ENCODE measurements at regions not wholly inside any gene's neighbourhood (a gene's known extent, or its start where the extent isn't known, plus 50 kb on each side); places are given as distances from the start of the nearest gene placed in this dataset.

- H3K27ac ChIP-seq = no peak overlapping the region
- CTCF ChIA-PET = no interaction called here
- no peak for DNase-seq (ENCODE audit: low spot score)
- POLR2A ChIA-PET (ENCODE audit: low non-redundant PET) = no interaction called here
- TF ChIP-seq, protein P1, sequence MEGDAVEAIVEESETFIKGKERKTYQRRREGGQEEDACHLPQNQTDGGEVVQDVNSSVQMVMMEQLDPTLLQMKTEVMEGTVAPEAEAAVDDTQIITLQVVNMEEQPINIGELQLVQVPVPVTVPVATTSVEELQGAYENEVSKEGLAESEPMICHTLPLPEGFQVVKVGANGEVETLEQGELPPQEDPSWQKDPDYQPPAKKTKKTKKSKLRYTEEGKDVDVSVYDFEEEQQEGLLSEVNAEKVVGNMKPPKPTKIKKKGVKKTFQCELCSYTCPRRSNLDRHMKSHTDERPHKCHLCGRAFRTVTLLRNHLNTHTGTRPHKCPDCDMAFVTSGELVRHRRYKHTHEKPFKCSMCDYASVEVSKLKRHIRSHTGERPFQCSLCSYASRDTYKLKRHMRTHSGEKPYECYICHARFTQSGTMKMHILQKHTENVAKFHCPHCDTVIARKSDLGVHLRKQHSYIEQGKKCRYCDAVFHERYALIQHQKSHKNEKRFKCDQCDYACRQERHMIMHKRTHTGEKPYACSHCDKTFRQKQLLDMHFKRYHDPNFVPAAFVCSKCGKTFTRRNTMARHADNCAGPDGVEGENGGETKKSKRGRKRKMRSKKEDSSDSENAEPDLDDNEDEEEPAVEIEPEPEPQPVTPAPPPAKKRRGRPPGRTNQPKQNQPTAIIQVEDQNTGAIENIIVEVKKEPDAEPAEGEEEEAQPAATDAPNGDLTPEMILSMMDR (conservative IDR thresholded peaks at IDR 0.05; ENCODE audit: low read depth) = no peak
Measured at GRCh38 chr21:21952566-21952965, 954.4 kb downstream of the NCAM2 start.

GRCh38 chr21:21955204-21955603 is 957.0 kb downstream of the NCAM2 start:
- ChIA-PET POLR2A (ENCODE audit: low non-redundant PET) (no interaction called here), CTCF (no interaction called here)
- H3K27ac ChIP-seq = no peak overlapping the region
- no peak for DNase-seq (ENCODE audit: low spot score)
- TF ChIP-seq, protein P1 (conservative IDR thresholded peaks at IDR 0.05; ENCODE audit: low read depth) = no peak

- H3K27ac ChIP-seq = no peak overlapping the region
- ChIA-PET POLR2A (ENCODE audit: low non-redundant PET) (no interaction called here), CTCF (no interaction called here)
- no peak for DNase-seq (ENCODE audit: low spot score)
- TF ChIP-seq, protein P1 (conservative IDR thresholded peaks at IDR 0.05; ENCODE audit: low read depth) = no peak
Measured at GRCh38 chr21:21957490-21957889, 959.3 kb downstream of the NCAM2 start.

DNA sequence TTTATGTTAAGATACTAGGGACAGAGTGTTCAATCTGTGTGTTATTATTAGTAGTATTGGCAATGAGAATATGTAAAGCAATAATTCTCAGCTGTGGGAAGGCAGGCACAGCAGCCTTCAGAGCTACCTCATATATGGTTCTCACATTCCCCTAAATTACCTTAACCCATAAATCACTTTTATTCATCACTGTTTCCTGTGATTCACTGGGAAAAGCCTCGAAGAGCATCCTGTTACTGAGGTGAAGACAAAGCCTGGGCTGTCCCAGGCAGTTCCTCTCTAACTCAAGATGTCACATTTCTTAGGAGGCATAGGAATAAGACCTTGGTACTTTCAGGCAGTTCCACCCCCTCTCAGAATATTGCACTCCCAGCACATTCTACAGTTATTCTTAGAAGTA is 965.7 kb downstream of the NCAM2 start:
- POLR2A ChIA-PET (ENCODE audit: low non-redundant PET) = no interaction called here
- H3K27ac ChIP-seq = no peak overlapping the region
- CTCF ChIA-PET = no interaction called here
- DNase-seq (ENCODE audit: low spot score) = no peak
- TF ChIP-seq, protein P1 (conservative IDR thresholded peaks at IDR 0.05; ENCODE audit: low read depth) = no peak

DNA sequence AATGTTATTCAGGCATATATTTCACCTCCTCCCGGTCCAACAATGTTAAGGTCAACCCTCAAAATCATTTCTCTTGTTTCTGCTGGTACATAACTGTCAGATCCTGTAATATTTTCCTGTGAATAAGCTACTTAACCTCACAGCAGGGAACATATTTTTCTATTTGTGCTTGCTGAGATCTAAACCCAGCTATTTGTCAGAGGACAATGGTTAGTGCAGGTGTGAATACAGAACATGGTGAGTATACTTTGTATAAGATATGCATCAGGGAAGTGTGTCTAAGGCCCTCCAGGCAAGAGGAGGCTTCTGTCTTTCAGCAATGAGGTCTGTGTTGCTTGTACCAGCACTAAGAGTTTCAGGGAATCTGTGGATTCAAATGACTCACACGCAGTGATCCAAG is 970.6 kb downstream of the NCAM2 start:
- no peak for DNase-seq (ENCODE audit: low spot score)
- no peak overlapping the region for H3K27ac ChIP-seq
- ChIA-PET POLR2A (ENCODE audit: low non-redundant PET) (no interaction called here), CTCF (no interaction called here)
- TF ChIP-seq, protein P1 (conservative IDR thresholded peaks at IDR 0.05; ENCODE audit: low read depth) = no peak

- DNase-seq (ENCODE audit: low spot score) = no peak
- ChIA-PET POLR2A (ENCODE audit: low non-redundant PET) (no interaction called here), CTCF (no interaction called here)
- no peak overlapping the region for H3K27ac ChIP-seq
- TF ChIP-seq, protein P1 (conservative IDR thresholded peaks at IDR 0.05; ENCODE audit: low read depth) = no peak
Measured at GRCh38 chr21:21969211-21969610, 971.0 kb downstream of the NCAM2 start.

GRCh38 chr21:21971384-21971783 is 973.2 kb downstream of the NCAM2 start:
- DNase-seq (ENCODE audit: low spot score) = no peak
- ChIA-PET POLR2A (ENCODE audit: low non-redundant PET) (no interaction called here), CTCF (interaction anchor here (0.6 kb wide), 1 partner anchor 187 kb away, joined by 3 read pairs; no protein-coding TSS in a partner anchor)
- no peak overlapping the region for H3K27ac ChIP-seq
- TF ChIP-seq, protein P1 (conservative IDR thresholded peaks at IDR 0.05; ENCODE audit: low read depth) = no peak
